ENCODE measurements at regions not wholly inside any gene's neighbourhood (a gene's known extent, or its start where the extent isn't known, plus 50 kb on each side); places are given as distances from the start of the nearest gene placed in this dataset.

GRCh38 chr10:24128066-24128730, 80.7 kb upstream of the KIAA1217 start:
- BruUV-seq (replicated peaks), result no TSS peak
- ATAC-seq (no peak), DNase-seq (ENCODE audit: low read depth, low spot score) (no peak), FAIRE-seq (no peak)
- in situ Hi-C loops (cut with MboI), result no loop called here
- H3K36me3 ChIP-seq (ENCODE audit: control insufficient read depth in 2 of 2, insufficient read depth in 2 of 2, low read length in 1 of 2), result no peaks in the 10 kb centered on the region
- no peak overlapping the region for H3K9ac ChIP-seq (ENCODE audit: control insufficient read depth, insufficient read depth, low read length)
- WGBS (ENCODE audit: insufficient coverage, insufficient replicate concordance, low lambda C conversion rate, missing lambda C conversion rate), result 38% methylated on average over 9 of the region's 9 CpGs
- H3K4me2 ChIP-seq (ENCODE audit: control insufficient read depth, insufficient read depth), result no peak overlapping the region
- intact Hi-C loops (cut with micrococcal nuclease; ENCODE audit: unreplicated experiment), result no loop called here
- H3K9me3 ChIP-seq (replicated peaks; ENCODE audit: control insufficient read depth, insufficient read depth, low read length), result no peaks in the 10 kb centered on the region
- no peaks in the 10 kb centered on the region for H3K4me1 ChIP-seq (ENCODE audit: control insufficient read depth, insufficient read depth, low read length)
- ChIA-PET CTCF (interaction anchor here (1.2 kb wide), 1 partner anchor 134 kb away, joined by 5 read pairs; no protein-coding TSS in a partner anchor), RAD21 (ENCODE audit: unreplicated experiment) (interaction anchor here (1.4 kb wide), 1 partner anchor 390 kb away, joined by 3 read pairs; no protein-coding TSS in a partner anchor), SMC1A (ENCODE audit: uncharacterized antibody, unreplicated experiment) (no interaction called here), POLR2A (no interaction called here)
- H3K79me2 ChIP-seq (ENCODE audit: control insufficient read depth, insufficient read depth, low read length), result no peaks in the 10 kb centered on the region
- no peaks in the 10 kb centered on the region for H4K20me1 ChIP-seq (ENCODE audit: control insufficient read depth, insufficient read depth)
- H3K4me3 ChIP-seq, result no peak overlapping the region
- H3K27ac ChIP-seq (ENCODE audit: control insufficient read depth, insufficient read depth), result no peak overlapping the region
- no peaks in the 10 kb centered on the region for H3K27me3 ChIP-seq (replicated peaks in 1 of 2; ENCODE audit: control insufficient read depth in 2 of 2, insufficient read depth in 2 of 2, low read length in 1 of 2)
- H2AFZ ChIP-seq (ENCODE audit: control insufficient read depth, low read depth, low read length), result no peak overlapping the region
- no peak for TF ChIP-seq NKRF (conservative IDR thresholded peaks at IDR 0.05)
- TF ChIP-seq SUZ12 (IDR thresholded peaks at IDR 0.05; ENCODE audit: unreplicated experiment), result no peak

- Histone ChIP-seq H3K79me2 (ENCODE audit: control insufficient read depth, insufficient read depth, low read length) (no peaks in the 10 kb centered on the region), H3K4me3 (no peak overlapping the region), H3K36me3 (ENCODE audit: control insufficient read depth in 2 of 2, insufficient read depth in 2 of 2, low read length in 1 of 2) (no peaks in the 10 kb centered on the region), H3K4me1 (ENCODE audit: control insufficient read depth, insufficient read depth, low read length) (no peaks in the 10 kb centered on the region), H3K9ac (ENCODE audit: control insufficient read depth, insufficient read depth, low read length) (no peak overlapping the region), H3K27ac (ENCODE audit: control insufficient read depth, insufficient read depth) (no peak overlapping the region), H3K4me2 (ENCODE audit: control insufficient read depth, insufficient read depth) (no peak overlapping the region), H3K9me3 (replicated peaks; ENCODE audit: control insufficient read depth, insufficient read depth, low read length) (no peaks in the 10 kb centered on the region), H2AFZ (ENCODE audit: control insufficient read depth, low read depth, low read length) (no peak overlapping the region), H3K27me3 (replicated peaks in 1 of 2; ENCODE audit: control insufficient read depth in 2 of 2, insufficient read depth in 2 of 2, low read length in 1 of 2) (no peaks in the 10 kb centered on the region), H4K20me1 (ENCODE audit: control insufficient read depth, insufficient read depth) (no peaks in the 10 kb centered on the region)
- BruUV-seq (replicated peaks), result no TSS peak
- WGBS (ENCODE audit: insufficient coverage, insufficient replicate concordance, low lambda C conversion rate, missing lambda C conversion rate), result 51% methylated on average over 3 of the region's 3 CpGs
- no peak for DNase-seq (ENCODE audit: low read depth, low spot score)
- CTCF ChIA-PET, result interaction anchor here (0.6 kb wide), 1 partner anchor 136 kb away, joined by 3 read pairs; no protein-coding TSS in a partner anchor
- POLR2A ChIA-PET, result no interaction called here
- RAD21 ChIA-PET (ENCODE audit: unreplicated experiment), result no interaction called here
- FAIRE-seq, result no peak
- no peak for ATAC-seq
- SMC1A ChIA-PET (ENCODE audit: uncharacterized antibody, unreplicated experiment), result no interaction called here
- in situ Hi-C loops (cut with MboI) (no loop called here), intact Hi-C loops (cut with micrococcal nuclease; ENCODE audit: unreplicated experiment) (no loop called here)
- no peak for TF ChIP-seq ZNF687 (IDR thresholded peaks at IDR 0.05)
- no peak for TF ChIP-seq SMARCA5 (IDR thresholded peaks at IDR 0.05)
- no peak for TF ChIP-seq BCL11A (IDR thresholded peaks at IDR 0.05; ENCODE audit: low read depth, low read length)
- TF ChIP-seq ZNF24 (IDR thresholded peaks at IDR 0.05), result no peak
- no peak for TF ChIP-seq IKZF1 (conservative IDR thresholded peaks at IDR 0.05)
Observed at GRCh38 chr10:24132741-24133140, 76.2 kb upstream of the KIAA1217 start.

Data from GM12878 (cell line).